ENCODE measurements at regions not wholly inside any gene's neighbourhood (a gene's known extent, or its start where the extent isn't known, plus 50 kb on each side); places are given as distances from the start of the nearest gene placed in this dataset.

DNA sequence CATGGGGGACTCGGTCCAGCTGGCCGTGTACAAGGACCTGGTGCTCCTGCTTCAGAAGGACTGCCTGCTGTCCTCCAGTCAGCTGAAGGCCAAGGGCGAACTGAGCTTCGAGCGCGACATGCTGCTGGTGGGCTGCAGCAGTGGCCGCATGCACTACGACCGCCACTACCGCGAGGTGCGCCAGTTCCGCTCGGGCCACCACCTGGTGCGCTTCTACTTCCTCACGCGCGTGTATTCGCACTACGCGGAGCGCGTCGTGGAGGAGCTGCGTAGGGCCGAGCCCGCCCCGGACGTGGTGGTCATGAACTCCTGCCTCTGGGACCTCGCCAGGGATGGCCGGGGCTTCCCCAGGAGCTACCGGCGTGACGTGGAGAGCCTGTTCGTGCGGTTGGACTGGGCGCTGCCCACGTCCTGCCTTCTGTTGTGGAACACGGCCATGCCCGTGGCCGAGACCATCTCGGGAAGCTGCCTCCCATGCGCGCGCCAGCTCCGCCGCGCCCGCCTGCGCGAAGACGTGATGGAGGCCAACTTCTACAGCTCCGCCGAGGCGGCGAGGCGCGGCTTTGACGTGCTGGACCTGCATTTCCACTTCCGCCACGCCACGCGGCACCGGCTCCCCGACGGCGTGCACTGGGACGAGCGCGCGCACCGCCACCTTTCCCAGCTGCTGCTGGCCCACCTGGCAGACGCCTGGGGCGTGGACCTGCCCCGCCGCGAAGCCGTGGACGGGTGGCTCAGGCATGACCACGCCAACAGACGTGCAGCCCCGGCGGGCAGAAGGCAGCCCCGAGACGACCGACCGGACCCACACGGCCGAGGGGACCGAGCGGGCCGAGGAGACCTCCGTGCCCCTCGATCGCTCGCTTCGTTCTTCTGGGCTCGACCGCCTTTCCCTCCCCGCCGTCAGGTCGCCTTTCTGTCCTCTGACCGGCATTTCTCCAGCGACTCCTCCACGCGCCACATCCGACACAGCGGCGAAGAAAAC, 293.9 kb upstream of the ERBB4 start:
- no peak overlapping the region for H3K4me3 ChIP-seq (ENCODE audit: low read length)
- no peak overlapping the region for H3K27ac Mint-ChIP-seq
- intact Hi-C loops (cut with micrococcal nuclease), result no loop called here

DNA sequence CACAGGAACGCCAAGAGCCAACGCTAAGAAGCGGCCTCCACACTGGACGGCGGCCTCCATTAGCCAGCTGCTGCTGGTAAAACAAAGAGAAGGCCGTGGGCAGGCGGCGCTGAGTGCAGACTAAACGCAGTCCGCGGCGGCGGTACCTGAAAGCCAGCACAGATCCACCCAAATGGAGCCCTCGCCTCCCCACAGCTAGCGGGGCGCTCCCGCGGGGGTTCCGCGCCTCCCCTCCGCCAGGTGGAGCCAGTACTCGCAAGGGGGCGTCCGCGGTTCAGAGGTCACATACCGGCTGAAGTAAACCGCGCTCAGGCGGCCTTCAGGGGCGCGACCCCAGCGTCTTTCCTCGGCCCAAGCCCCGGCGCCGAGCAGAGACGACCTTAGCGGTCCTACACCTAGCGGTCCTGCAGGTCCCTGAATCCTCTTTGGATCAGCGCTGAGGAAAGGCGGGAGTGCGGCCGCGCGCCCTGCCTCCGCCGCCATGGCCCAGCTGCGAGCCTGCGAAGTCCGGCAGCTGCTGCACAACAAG, 293.1 kb upstream of the ERBB4 start:
- peaks cover 9 to 19% of the 10 kb centered on the region in 2 donors for H3K4me1 Mint-ChIP-seq
- no peaks in the 10 kb centered on the region for H3K9me3 Mint-ChIP-seq
- 92% methylated on average over 50 of the region's 50 CpGs for WGBS (ENCODE audit: insufficient coverage)
- Histone ChIP-seq H3K4me3 (ENCODE audit: low read length) (no peak overlapping the region), H3K27ac (ENCODE audit: low read length) (no peak overlapping the region), H3K4me1 (ENCODE audit: control insufficient read depth, insufficient read depth, low read length) (no peaks in the 10 kb centered on the region), H3K9me3 (ENCODE audit: control insufficient read depth, insufficient read depth, low read length) (peaks cover 18% of the 10 kb centered on the region), H3K36me3 (ENCODE audit: control insufficient read depth, insufficient read depth, low read length) (no peaks in the 10 kb centered on the region), H3K27me3 (ENCODE audit: control insufficient read depth, insufficient read depth, low read length) (no peaks in the 10 kb centered on the region)
- no peak overlapping the region for H3K27ac Mint-ChIP-seq
- DNase-seq (no peak), ATAC-seq (no peak)
- no peak overlapping the region for H3K4me3 Mint-ChIP-seq
- TF ChIP-seq CTCF (IDR thresholded peaks at IDR 0.05), result no peak
- intact Hi-C loops (cut with micrococcal nuclease), result no loop called here
- H3K27me3 Mint-ChIP-seq (ENCODE audit: low read depth in 2 of 2), result no peaks in the 10 kb centered on the region
- no peaks in the 10 kb centered on the region for H3K36me3 Mint-ChIP-seq

More for the DNA sequence above, 293.9 kb upstream of the ERBB4 start:
- 87% methylated on average over 109 of the region's 109 CpGs for WGBS (ENCODE audit: insufficient coverage)
- Mint-ChIP-seq H3K27me3 (ENCODE audit: low read depth in 2 of 2) (no peaks in the 10 kb centered on the region), H3K4me3 (no peak overlapping the region), H3K9me3 (no peaks in the 10 kb centered on the region), H3K36me3 (no peaks in the 10 kb centered on the region), H3K4me1 (peaks cover 9 to 19% of the 10 kb centered on the region in 2 donors)
- no peaks in the 10 kb centered on the region for H3K36me3 ChIP-seq (ENCODE audit: control insufficient read depth, insufficient read depth, low read length)
- DNase-seq (no peak), ATAC-seq (no peak)
- peaks cover 18% of the 10 kb centered on the region for H3K9me3 ChIP-seq (ENCODE audit: control insufficient read depth, insufficient read depth, low read length)
- no peak overlapping the region for H3K27ac ChIP-seq (ENCODE audit: low read length)
- no peak for TF ChIP-seq CTCF (IDR thresholded peaks at IDR 0.05)
- no peaks in the 10 kb centered on the region for H3K27me3 ChIP-seq (ENCODE audit: control insufficient read depth, insufficient read depth, low read length)
- no peaks in the 10 kb centered on the region for H3K4me1 ChIP-seq (ENCODE audit: control insufficient read depth, insufficient read depth, low read length)

- peak; percentile 39 to 57 (median 53) for ATAC-seq
Measured at GRCh38 chr2:212816267-212816666, 277.7 kb upstream of the ERBB4 start.

More at GRCh38 chr2:212816267-212816666, 277.7 kb upstream of the ERBB4 start:
- H3K4me1 ChIP-seq (ENCODE audit: control insufficient read depth, insufficient read depth, low read length), result peaks cover 23% of the 10 kb centered on the region
- no peaks in the 10 kb centered on the region for H3K27me3 ChIP-seq (ENCODE audit: control insufficient read depth, insufficient read depth, low read length)
- no peak for TF ChIP-seq CTCF (IDR thresholded peaks at IDR 0.05)
- H3K27ac Mint-ChIP-seq, result peak overlapping the region; percentile 91
- peaks cover 6% of the 10 kb centered on the region for H3K9me3 ChIP-seq (ENCODE audit: control insufficient read depth, insufficient read depth, low read length)
- no peaks in the 10 kb centered on the region for H3K9me3 Mint-ChIP-seq
- H3K36me3 Mint-ChIP-seq, result peaks cover 17% of the 10 kb centered on the region
- H3K27ac ChIP-seq (ENCODE audit: low read length), result peak overlapping the region; percentile 77
- WGBS (ENCODE audit: insufficient coverage), result 41% methylated on average over 2 of the region's 2 CpGs
- peak overlapping the region; percentile 75 for H3K4me3 Mint-ChIP-seq
- intact Hi-C loops (cut with micrococcal nuclease), result loop anchor here (5.0 kb wide), 1 partner anchor 286 kb away; no protein-coding TSS in a partner anchor
- no peaks in the 10 kb centered on the region for H3K36me3 ChIP-seq (ENCODE audit: control insufficient read depth, insufficient read depth, low read length)
- H3K4me3 ChIP-seq (ENCODE audit: low read length), result no peak overlapping the region
- DNase-seq, result peak in 1 of 2 donors; percentile 4
- no peaks in the 10 kb centered on the region for H3K27me3 Mint-ChIP-seq (ENCODE audit: low read depth in 2 of 2)
- peaks cover 73 to 75% of the 10 kb centered on the region in 2 donors for H3K4me1 Mint-ChIP-seq

Data from natural killer cell (primary cell).